ENCODE measurements at regions not wholly inside any gene's neighbourhood (a gene's known extent, or its start where the extent isn't known, plus 50 kb on each side); places are given as distances from the start of the nearest gene placed in this dataset.

DNA sequence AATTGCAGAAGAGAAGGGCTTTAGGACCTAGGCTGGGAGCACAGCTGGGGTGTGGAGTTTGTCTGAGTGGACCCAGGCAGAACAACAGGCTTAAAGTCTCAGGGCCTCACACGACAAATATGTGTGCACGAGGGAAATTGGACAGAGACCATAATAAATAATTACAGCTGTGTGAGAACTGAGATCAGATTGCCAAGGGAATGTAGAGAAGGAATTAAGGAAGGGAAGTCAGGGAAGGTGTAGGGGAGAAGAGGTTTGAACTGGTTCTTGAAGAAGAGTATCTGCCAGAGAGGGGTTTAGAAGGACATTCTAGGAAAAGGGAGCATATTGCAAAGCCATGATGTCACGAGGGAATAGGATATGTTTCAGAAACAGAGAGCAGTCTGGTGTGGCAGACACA lies 120.7 kb upstream of the TSPAN5 start:
- CTCF ChIA-PET: no interaction called here
- H3K4me1 Mint-ChIP-seq (ENCODE audit: low read depth, unreplicated experiment): peaks cover 9% of the 10 kb centered on the region
- DNase-seq: no peak
- H3K27me3 Mint-ChIP-seq (ENCODE audit: unreplicated experiment): peaks cover 13% of the 10 kb centered on the region
- H3K36me3 Mint-ChIP-seq (ENCODE audit: insufficient read depth, unreplicated experiment): no peaks in the 10 kb centered on the region
- intact Hi-C loops (cut with micrococcal nuclease; ENCODE audit: unreplicated experiment): no loop called here
- TF ChIP-seq, protein P1, sequence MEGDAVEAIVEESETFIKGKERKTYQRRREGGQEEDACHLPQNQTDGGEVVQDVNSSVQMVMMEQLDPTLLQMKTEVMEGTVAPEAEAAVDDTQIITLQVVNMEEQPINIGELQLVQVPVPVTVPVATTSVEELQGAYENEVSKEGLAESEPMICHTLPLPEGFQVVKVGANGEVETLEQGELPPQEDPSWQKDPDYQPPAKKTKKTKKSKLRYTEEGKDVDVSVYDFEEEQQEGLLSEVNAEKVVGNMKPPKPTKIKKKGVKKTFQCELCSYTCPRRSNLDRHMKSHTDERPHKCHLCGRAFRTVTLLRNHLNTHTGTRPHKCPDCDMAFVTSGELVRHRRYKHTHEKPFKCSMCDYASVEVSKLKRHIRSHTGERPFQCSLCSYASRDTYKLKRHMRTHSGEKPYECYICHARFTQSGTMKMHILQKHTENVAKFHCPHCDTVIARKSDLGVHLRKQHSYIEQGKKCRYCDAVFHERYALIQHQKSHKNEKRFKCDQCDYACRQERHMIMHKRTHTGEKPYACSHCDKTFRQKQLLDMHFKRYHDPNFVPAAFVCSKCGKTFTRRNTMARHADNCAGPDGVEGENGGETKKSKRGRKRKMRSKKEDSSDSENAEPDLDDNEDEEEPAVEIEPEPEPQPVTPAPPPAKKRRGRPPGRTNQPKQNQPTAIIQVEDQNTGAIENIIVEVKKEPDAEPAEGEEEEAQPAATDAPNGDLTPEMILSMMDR (IDR thresholded peaks at IDR 0.05; ENCODE audit: unreplicated experiment): no peak
- H3K4me3 Mint-ChIP-seq (ENCODE audit: low read depth, unreplicated experiment): no peak overlapping the region
- no peak overlapping the region for H3K27ac Mint-ChIP-seq (ENCODE audit: unreplicated experiment)
- BruUV-seq (replicated peaks): no TSS peak
- no peaks in the 10 kb centered on the region for H3K9me3 Mint-ChIP-seq (ENCODE audit: low read depth, unreplicated experiment)

DNA sequence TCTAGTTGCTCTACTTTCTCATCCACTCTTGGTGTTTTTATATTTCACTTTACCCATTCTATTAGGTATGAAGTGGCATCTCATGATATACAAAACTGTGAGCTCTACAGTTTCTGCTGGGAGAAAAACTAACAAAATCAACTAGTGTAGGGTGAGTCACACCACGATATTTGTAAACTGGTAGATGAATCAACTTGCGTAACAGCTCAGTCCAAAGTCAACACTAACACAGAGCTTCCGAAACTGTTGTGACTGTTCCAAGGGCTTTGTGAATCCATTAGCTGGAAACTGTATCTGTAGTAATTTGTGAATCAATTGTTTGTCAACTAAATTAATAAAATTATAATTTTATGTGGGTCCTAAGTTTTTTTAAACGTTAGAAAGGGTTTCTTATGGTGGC lies 119.8 kb upstream of the TSPAN5 start:
- CTCF ChIA-PET: no interaction called here
- no peaks in the 10 kb centered on the region for H3K9me3 Mint-ChIP-seq (ENCODE audit: low read depth, unreplicated experiment)
- TF ChIP-seq, protein P1 (IDR thresholded peaks at IDR 0.05; ENCODE audit: unreplicated experiment): no peak
- no peaks in the 10 kb centered on the region for H3K36me3 Mint-ChIP-seq (ENCODE audit: insufficient read depth, unreplicated experiment)
- no peak overlapping the region for H3K4me3 Mint-ChIP-seq (ENCODE audit: low read depth, unreplicated experiment)
- peaks cover 10% of the 10 kb centered on the region for H3K27me3 Mint-ChIP-seq (ENCODE audit: unreplicated experiment)
- no TSS peak for BruUV-seq (replicated peaks)
- DNase-seq: peak; percentile 5
- no peak overlapping the region for H3K27ac Mint-ChIP-seq (ENCODE audit: unreplicated experiment)
- intact Hi-C loops (cut with micrococcal nuclease; ENCODE audit: unreplicated experiment): no loop called here
- H3K4me1 Mint-ChIP-seq (ENCODE audit: low read depth, unreplicated experiment): peaks cover 9% of the 10 kb centered on the region

DNA sequence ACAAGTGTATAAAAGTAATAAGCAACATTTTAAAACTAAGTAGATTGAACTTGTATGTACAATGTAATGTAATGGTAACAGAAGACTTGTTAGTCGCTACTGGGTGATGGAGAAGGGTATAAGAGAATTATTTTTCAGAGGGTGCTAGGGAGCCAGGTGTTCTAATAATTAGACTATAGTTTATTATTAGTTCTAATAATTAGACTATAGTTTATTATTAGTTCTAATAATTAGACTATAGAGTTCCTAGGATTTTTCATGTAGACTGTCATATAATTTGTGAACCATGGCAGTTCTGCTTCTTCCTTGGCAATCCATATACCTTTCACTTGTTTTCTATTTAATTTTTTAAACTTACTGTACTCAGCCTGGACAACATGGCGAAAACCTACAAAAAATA lies 117.3 kb upstream of the TSPAN5 start:
- H3K9me3 Mint-ChIP-seq (ENCODE audit: low read depth, unreplicated experiment): no peaks in the 10 kb centered on the region
- CTCF ChIA-PET: no interaction called here
- no peaks in the 10 kb centered on the region for H3K27me3 Mint-ChIP-seq (ENCODE audit: unreplicated experiment)
- TF ChIP-seq, protein P1 (IDR thresholded peaks at IDR 0.05; ENCODE audit: unreplicated experiment): no peak
- H3K36me3 Mint-ChIP-seq (ENCODE audit: insufficient read depth, unreplicated experiment): no peaks in the 10 kb centered on the region
- no peak overlapping the region for H3K27ac Mint-ChIP-seq (ENCODE audit: unreplicated experiment)
- H3K4me3 Mint-ChIP-seq (ENCODE audit: low read depth, unreplicated experiment): no peak overlapping the region
- no TSS peak for BruUV-seq (replicated peaks)
- H3K4me1 Mint-ChIP-seq (ENCODE audit: low read depth, unreplicated experiment): peaks cover 9% of the 10 kb centered on the region
- no peak for DNase-seq
- intact Hi-C loops (cut with micrococcal nuclease; ENCODE audit: unreplicated experiment): no loop called here

DNA sequence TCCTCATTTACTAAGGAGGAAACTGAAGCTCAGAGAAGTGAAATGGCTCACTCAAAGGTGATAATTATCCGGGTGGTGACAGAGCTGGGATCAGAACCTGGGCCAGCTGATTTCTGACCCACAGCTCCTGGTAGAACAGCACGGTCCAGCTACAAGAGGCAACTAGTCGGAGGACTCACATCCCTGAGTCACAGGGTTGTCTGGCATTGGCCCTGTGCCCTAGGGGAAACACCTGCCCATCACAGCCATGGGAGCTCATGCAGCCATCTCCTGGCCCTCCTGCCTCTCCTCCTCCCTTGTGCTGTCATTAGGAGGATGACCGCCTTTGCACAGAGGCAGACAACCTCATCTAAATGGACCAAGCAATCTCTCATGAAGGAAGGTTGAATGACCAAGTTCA lies 115.2 kb upstream of the TSPAN5 start:
- no TSS peak for BruUV-seq (replicated peaks)
- no peak overlapping the region for H3K4me3 Mint-ChIP-seq (ENCODE audit: low read depth, unreplicated experiment)
- intact Hi-C loops (cut with micrococcal nuclease; ENCODE audit: unreplicated experiment): no loop called here
- DNase-seq: no peak
- peaks cover 9% of the 10 kb centered on the region for H3K4me1 Mint-ChIP-seq (ENCODE audit: low read depth, unreplicated experiment)
- no peak overlapping the region for H3K27ac Mint-ChIP-seq (ENCODE audit: unreplicated experiment)
- no peaks in the 10 kb centered on the region for H3K27me3 Mint-ChIP-seq (ENCODE audit: unreplicated experiment)
- no peaks in the 10 kb centered on the region for H3K36me3 Mint-ChIP-seq (ENCODE audit: insufficient read depth, unreplicated experiment)
- no peaks in the 10 kb centered on the region for H3K9me3 Mint-ChIP-seq (ENCODE audit: low read depth, unreplicated experiment)
- TF ChIP-seq, protein P1 (IDR thresholded peaks at IDR 0.05; ENCODE audit: unreplicated experiment): no peak
- CTCF ChIA-PET: no interaction called here

Measured in Calu3 (cell line).